Bronchial epithelial cell (primary cell): ENCODE measurements at regions not wholly inside any gene's neighbourhood (a gene's known extent, or its start where the extent isn't known, plus 50 kb on each side); places are given as distances from the start of the nearest gene placed in this dataset.
A peak's percentile ranks its signal among the peaks of the same experiment; 100 is the strongest.
"Not testable (repeated sequence)": the region's sequence is repeated elsewhere in the genome, so short reads cannot be mapped to it uniquely, and the experiment has no call there.

Experiments
- DNase-seq: peaks from one replicate; pipeline ENCODE4 v3.0.0-alpha.2; 2010; ENCODE audit warnings: low read depth
- FAIRE-seq: peaks from 2 replicates; lab custom pipeline; 2011; peaks lifted over from hg19 to GRCh38; lab: Jason Lieb, UNC
- H3K27me3 ChIP-seq: 2 replicates; pipeline ENCODE4 v1.5.1; 2011; ENCODE audit warnings: low read length; ENCODE audit not compliant: control insufficient read depth, insufficient read depth
- H3K36me3 ChIP-seq: 2 replicates; pipeline ENCODE4 v1.5.1; 2011; ENCODE audit warnings: low read length; ENCODE audit not compliant: control insufficient read depth, insufficient read depth
- H3K4me3 ChIP-seq: 2 replicates; pipeline ENCODE4 v1.5.1; 2011; ENCODE audit warnings: mild to moderate bottlenecking, low read depth, low read length, control low read depth
- TF ChIP-seq, protein P1 (sequence below): IDR thresholded peaks from 2 replicates; pipeline ENCODE4 v1.5.1; 2011; ENCODE audit warnings: mild to moderate bottlenecking, moderate library complexity, low read length, control low read depth, inconsistent platforms; ENCODE audit not compliant: insufficient read depth, severe bottlenecking

DNA sequence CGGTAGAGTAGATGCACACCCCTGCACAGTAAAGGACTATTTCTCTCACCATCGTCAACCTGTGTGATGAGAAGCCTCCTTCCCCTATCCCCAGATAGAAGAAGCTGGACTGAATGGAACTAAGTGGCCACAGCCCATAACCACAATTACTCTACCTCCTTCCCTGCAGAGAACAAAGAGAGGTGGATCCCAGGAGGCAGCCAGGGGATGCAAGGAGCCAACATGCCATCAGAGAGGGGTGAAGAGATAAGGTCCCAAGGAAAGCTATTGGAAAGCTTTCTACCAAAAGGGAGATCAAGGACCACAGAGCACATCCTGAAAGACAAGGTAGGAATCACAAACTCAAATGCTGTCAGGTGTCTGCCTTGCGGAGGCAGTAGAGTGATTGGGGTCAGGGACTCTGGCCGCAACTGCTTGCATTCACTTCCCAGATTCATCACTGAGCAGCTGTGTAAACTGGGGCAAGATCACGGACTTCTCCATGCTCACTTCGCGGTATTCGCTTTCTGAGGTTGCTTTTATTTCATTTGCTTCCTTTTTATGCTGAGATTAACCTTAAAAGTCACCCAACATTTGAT, 81.6 kb upstream of the MYO3A start:
- no peaks in the 10 kb centered on the region for H3K36me3 ChIP-seq
- TF ChIP-seq, protein P1, sequence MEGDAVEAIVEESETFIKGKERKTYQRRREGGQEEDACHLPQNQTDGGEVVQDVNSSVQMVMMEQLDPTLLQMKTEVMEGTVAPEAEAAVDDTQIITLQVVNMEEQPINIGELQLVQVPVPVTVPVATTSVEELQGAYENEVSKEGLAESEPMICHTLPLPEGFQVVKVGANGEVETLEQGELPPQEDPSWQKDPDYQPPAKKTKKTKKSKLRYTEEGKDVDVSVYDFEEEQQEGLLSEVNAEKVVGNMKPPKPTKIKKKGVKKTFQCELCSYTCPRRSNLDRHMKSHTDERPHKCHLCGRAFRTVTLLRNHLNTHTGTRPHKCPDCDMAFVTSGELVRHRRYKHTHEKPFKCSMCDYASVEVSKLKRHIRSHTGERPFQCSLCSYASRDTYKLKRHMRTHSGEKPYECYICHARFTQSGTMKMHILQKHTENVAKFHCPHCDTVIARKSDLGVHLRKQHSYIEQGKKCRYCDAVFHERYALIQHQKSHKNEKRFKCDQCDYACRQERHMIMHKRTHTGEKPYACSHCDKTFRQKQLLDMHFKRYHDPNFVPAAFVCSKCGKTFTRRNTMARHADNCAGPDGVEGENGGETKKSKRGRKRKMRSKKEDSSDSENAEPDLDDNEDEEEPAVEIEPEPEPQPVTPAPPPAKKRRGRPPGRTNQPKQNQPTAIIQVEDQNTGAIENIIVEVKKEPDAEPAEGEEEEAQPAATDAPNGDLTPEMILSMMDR, result no peak
- FAIRE-seq, result no peak
- DNase-seq, result no peak
- H3K27me3 ChIP-seq, result no peaks in the 10 kb centered on the region
- no peak overlapping the region for H3K4me3 ChIP-seq

DNA sequence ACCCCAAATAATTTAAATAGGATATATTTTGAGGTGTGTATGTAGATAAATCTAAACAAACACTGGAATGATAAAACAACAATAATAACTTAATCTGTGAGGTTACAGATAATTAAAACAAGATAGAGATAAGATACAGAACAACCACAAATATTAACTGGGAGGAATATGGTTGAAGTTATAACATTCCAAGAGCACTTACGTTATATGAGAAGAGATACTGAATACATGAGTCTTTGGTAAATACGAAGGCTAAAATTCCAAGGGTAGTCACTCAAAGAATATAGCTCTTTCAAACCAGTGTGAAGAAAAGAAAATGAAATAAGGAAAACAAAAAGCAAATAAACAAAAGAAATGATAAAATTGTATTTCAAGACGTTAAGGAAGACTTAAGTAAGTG, 76.0 kb upstream of the MYO3A start:
- DNase-seq, result no peak
- Histone ChIP-seq H3K4me3 (no peak overlapping the region), H3K36me3 (no peaks in the 10 kb centered on the region), H3K27me3 (no peaks in the 10 kb centered on the region)
- TF ChIP-seq, protein P1, result no peak
- no peak for FAIRE-seq

DNA sequence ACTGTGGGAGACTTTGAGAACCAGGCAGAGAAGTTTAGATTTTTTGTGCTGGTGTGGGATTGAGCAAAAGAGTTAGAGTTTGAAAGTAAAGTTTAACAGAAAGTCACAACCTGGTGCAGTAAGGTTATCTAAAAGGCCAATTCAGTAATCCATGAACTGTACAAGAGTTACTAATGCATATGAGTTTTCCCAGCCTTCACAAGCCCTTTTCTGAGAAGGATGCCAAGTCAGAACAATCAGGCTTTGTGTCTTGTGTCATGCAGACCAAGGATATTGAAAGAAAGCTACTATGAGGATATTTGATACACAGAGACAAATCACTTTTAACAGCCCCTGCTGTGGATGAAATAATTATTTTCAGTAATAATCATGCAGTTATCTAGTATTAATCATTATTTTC, 68.8 kb upstream of the MYO3A start:
- TF ChIP-seq, protein P1, result no peak
- FAIRE-seq, result no peak
- H3K36me3 ChIP-seq, result no peaks in the 10 kb centered on the region
- no peak overlapping the region for H3K4me3 ChIP-seq
- DNase-seq, result no peak
- no peaks in the 10 kb centered on the region for H3K27me3 ChIP-seq

DNA sequence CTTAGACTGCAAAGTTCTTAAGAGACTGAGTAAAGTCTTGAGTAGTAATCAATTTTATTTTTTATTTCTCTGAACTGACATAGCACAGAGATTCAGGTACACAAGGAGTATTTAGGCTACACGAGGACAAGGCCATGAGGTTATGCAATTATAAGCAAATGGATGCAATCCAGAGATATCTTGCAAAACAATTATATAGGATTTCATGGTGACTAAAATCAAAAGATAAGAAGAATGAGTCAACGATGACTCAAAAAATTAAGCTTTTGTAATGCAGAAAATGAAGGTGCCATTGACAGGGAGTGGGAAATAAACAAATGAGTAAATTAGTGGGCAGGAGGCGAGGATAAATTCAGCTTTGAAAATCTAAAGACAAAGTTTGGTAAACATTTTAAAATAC, 66.7 kb upstream of the MYO3A start:
- FAIRE-seq (no peak), DNase-seq (peak; percentile 72)
- TF ChIP-seq, protein P1, result no peak
- Histone ChIP-seq H3K36me3 (no peaks in the 10 kb centered on the region), H3K4me3 (no peak overlapping the region), H3K27me3 (no peaks in the 10 kb centered on the region)

DNA sequence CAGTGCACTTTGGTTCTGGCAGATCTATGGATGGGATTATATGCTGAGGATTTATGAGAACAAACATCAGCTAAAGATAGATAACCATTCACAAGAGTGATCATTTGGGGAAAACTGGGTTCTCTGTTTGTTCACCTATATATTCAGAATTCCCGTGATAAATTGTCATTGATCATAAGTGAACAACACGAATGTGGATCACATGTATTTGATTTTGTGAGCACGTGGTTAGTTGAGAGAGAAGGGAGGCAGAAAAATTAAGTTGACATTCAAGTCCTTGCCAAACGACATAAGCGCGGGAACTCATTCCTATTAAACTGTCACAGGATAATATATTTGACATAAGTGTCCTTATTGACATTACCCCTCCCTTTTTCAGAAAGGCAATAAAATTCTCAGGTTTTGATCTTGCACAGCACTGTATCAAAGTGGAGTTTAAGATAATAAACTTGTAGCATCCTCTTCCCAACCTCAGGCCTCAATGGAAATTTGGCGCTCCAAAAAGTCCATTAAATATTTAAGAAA, 64.9 kb upstream of the MYO3A start:
- no peak overlapping the region for H3K4me3 ChIP-seq
- H3K27me3 ChIP-seq, result no peaks in the 10 kb centered on the region
- no peak for FAIRE-seq
- no peaks in the 10 kb centered on the region for H3K36me3 ChIP-seq
- TF ChIP-seq, protein P1, result no peak
- no peak for DNase-seq

GRCh38 chr10:25869609-25870008, 64.4 kb upstream of the MYO3A start:
- H3K27me3 ChIP-seq, result no peaks in the 10 kb centered on the region
- DNase-seq (no peak), FAIRE-seq (no peak)
- no peak overlapping the region for H3K4me3 ChIP-seq
- TF ChIP-seq, protein P1, result no peak
- H3K36me3 ChIP-seq, result no peaks in the 10 kb centered on the region

GRCh38 chr10:25874402-25874801, 59.6 kb upstream of the MYO3A start:
- H3K27me3 ChIP-seq, DNase-seq, FAIRE-seq, H3K36me3 ChIP-seq, H3K4me3 ChIP-seq: not testable (repeated sequence)
